ENCODE measurements at regions not wholly inside any gene's neighbourhood (a gene's known extent, or its start where the extent isn't known, plus 50 kb on each side); places are given as distances from the start of the nearest gene placed in this dataset.

GRCh38 chr6:154885214-154885613 lies 109.9 kb upstream of the TIAM2 start:
- DNase-seq (ENCODE audit: low read depth in 2 of 3, low spot score in 2 of 3) = no peak

GRCh38 chr6:154886016-154886415 lies 109.1 kb upstream of the TIAM2 start:
- no peak for DNase-seq (ENCODE audit: low read depth in 2 of 3, low spot score in 2 of 3)

- no peak for DNase-seq (ENCODE audit: low read depth in 2 of 3, low spot score in 2 of 3)
Measured at GRCh38 chr6:154886471-154886870, 108.6 kb upstream of the TIAM2 start.

GRCh38 chr6:154887051-154887450 lies 108.1 kb upstream of the TIAM2 start:
- DNase-seq (ENCODE audit: low read depth in 2 of 3, low spot score in 2 of 3) = no peak

GRCh38 chr6:154888421-154889295 lies 106.5 kb upstream of the TIAM2 start:
- no peak for DNase-seq (ENCODE audit: low read depth in 2 of 3, low spot score in 2 of 3)

- DNase-seq (ENCODE audit: low read depth in 2 of 3, low spot score in 2 of 3) = no peak
Measured at GRCh38 chr6:154890874-154891273, 104.2 kb upstream of the TIAM2 start.

- DNase-seq (ENCODE audit: low read depth in 2 of 3, low spot score in 2 of 3) = no peak
Measured at GRCh38 chr6:154891901-154892300, 103.2 kb upstream of the TIAM2 start.

GRCh38 chr6:154893917-154894316 lies 101.2 kb upstream of the TIAM2 start:
- DNase-seq (ENCODE audit: low read depth in 2 of 3, low spot score in 2 of 3) = no peak

GRCh38 chr6:154894902-154895301 lies 100.2 kb upstream of the TIAM2 start:
- no peak for DNase-seq (ENCODE audit: low read depth in 2 of 3, low spot score in 2 of 3)

GRCh38 chr6:154895841-154896240 lies 99.3 kb upstream of the TIAM2 start:
- no peak for DNase-seq (ENCODE audit: low read depth in 2 of 3, low spot score in 2 of 3)

- no peak for DNase-seq (ENCODE audit: low read depth in 2 of 3, low spot score in 2 of 3)
Measured at GRCh38 chr6:154898821-154899220, 96.3 kb upstream of the TIAM2 start.

GRCh38 chr6:154899824-154900463 lies 95.2 kb upstream of the TIAM2 start:
- DNase-seq (ENCODE audit: low read depth in 2 of 3, low spot score in 2 of 3) = no peak

- no peak for DNase-seq (ENCODE audit: low read depth in 2 of 3, low spot score in 2 of 3)
Measured at GRCh38 chr6:154901876-154902552, 93.1 kb upstream of the TIAM2 start.

- DNase-seq (ENCODE audit: low read depth in 2 of 3, low spot score in 2 of 3) = no peak
Measured at GRCh38 chr6:154907291-154907690, 87.8 kb upstream of the TIAM2 start.

- DNase-seq (ENCODE audit: low read depth in 2 of 3, low spot score in 2 of 3) = no peak
Measured at GRCh38 chr6:154908723-154909122, 86.4 kb upstream of the TIAM2 start.

GRCh38 chr6:154909311-154909710 lies 85.8 kb upstream of the TIAM2 start:
- DNase-seq (ENCODE audit: low read depth in 2 of 3, low spot score in 2 of 3) = no peak

GRCh38 chr6:154909821-154910220 lies 85.3 kb upstream of the TIAM2 start:
- no peak for DNase-seq (ENCODE audit: low read depth in 2 of 3, low spot score in 2 of 3)

- no peak for DNase-seq (ENCODE audit: low read depth in 2 of 3, low spot score in 2 of 3)
Measured at GRCh38 chr6:154914288-154914687, 80.8 kb upstream of the TIAM2 start.

GRCh38 chr6:154916857-154917256 lies 78.3 kb upstream of the TIAM2 start:
- no peak for DNase-seq (ENCODE audit: low read depth in 2 of 3, low spot score in 2 of 3)

GRCh38 chr6:154917941-154918340 lies 77.2 kb upstream of the TIAM2 start:
- no peak for DNase-seq (ENCODE audit: low read depth in 2 of 3, low spot score in 2 of 3)

GRCh38 chr6:154919806-154920205 lies 75.3 kb upstream of the TIAM2 start:
- no peak for DNase-seq (ENCODE audit: low read depth in 2 of 3, low spot score in 2 of 3)
